GM21528 (cell line): ENCODE measurements at regions not wholly inside any gene's neighbourhood (a gene's known extent, or its start where the extent isn't known, plus 50 kb on each side); places are given as distances from the start of the nearest gene placed in this dataset.

Experiments used
- ATAC-seq: cut with Tn5 transposase; IDR thresholded peaks from one replicate; pipeline ENCODE4 v1.9.1; 2021; ENCODE audit warnings: mild to moderate bottlenecking, moderate library complexity; ENCODE audit not compliant: unreplicated experiment, low FRiP score

GRCh38 chr16:89042711-89043551 is 50.7 kb upstream of the ACSF3 start:
- no peak for ATAC-seq

GRCh38 chr16:89043636-89044417 is 49.8 kb upstream of the ACSF3 start:
- no peak for ATAC-seq
